ENCODE measurements at regions not wholly inside any gene's neighbourhood (a gene's known extent, or its start where the extent isn't known, plus 50 kb on each side); places are given as distances from the start of the nearest gene placed in this dataset.

DNA sequence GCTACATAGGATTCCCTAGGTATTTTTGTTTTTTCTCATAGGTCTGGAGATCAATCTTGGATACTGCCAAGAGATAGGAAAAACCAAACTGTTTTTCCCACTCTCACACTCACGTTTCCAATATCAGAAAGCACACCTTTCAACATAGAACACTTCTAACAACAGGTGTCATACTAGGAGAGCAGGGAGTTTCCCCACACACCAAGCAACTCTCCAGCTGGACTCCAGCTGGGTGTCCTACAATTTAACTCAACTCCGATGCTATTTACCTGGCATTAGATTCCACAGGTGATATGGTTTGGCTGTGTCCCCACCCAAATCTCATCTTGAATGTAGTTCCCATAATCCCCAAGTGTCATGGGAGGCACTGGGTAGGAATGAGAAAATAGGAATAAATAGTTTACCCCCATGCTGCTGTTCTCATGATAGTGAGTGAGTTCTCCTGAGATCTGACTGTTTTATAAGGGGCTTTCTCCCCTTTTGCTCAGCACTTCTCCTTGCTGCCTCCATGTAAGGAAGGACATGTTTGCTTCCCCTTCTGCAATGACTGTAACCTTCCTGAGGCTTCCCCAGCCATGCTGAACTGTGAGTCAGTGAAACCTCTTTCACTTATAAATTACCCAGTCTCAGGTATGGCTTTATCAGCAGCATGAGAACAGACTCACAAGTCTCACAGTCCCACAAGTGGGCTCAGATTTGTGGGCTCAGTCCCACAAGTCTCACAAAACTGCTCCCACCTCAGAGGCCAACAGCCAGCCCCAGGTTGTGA lies 354.5 kb upstream of the THBS1 start:
- DNase-seq (ENCODE audit: low read depth in 1 of 2, low spot score in 2 of 2) (no peak), FAIRE-seq (no peak)
- Histone ChIP-seq H3K56ac (replicated peaks; ENCODE audit: insufficient read length, low read depth, low read length) (no peak overlapping the region), H3K79me1 (ENCODE audit: low read depth, low read length) (no peaks in the 10 kb centered on the region), H3K4ac (replicated peaks; ENCODE audit: insufficient read length, low read depth, low read length) (no peak overlapping the region), H2BK15ac (ENCODE audit: low read length) (no peak overlapping the region), H2BK5ac (ENCODE audit: low read depth, low read length) (no peak overlapping the region), H3K23ac (ENCODE audit: insufficient read length) (no peak overlapping the region), H3K18ac (ENCODE audit: extremely low read depth, low read length) (no peak overlapping the region), H2BK120ac (replicated peaks; ENCODE audit: low read depth, low read length) (no peak overlapping the region), H3K4me2 (ENCODE audit: insufficient read depth in 1 of 2, low read depth in 2 of 2, low read length in 2 of 2) (no peak overlapping the region), H3K4me1 (replicated peaks in 1 of 4; ENCODE audit: control insufficient read depth in 3 of 4, insufficient read depth in 4 of 4, low read length in 3 of 4) (peaks cover 0 to 9% (median 0%) of the 10 kb centered on the region in 4 experiments; a peak in 1 of 7 replicates), H2AK5ac (ENCODE audit: low read depth, low read length) (no peak overlapping the region), H4K91ac (replicated peaks; ENCODE audit: insufficient read length, low read length) (no peak overlapping the region), H3K9me3 (ENCODE audit: insufficient read depth in 2 of 2, low read depth in 1 of 2, low read length in 1 of 2) (no peaks in the 10 kb centered on the region), H3K27ac (ENCODE audit: low read depth, low read length) (no peak overlapping the region), H3K23me2 (ENCODE audit: low read depth, low read length) (no peaks in the 10 kb centered on the region), H2BK12ac (ENCODE audit: low read depth, low read length) (no peak overlapping the region), H3K14ac (ENCODE audit: insufficient read length) (no peak overlapping the region), H2AFZ (ENCODE audit: low read length) (peak overlapping the region; percentile 29; the same call in 1 of the 2 replicates), H3K4me3 (ENCODE audit: extremely low read depth in 1 of 4, insufficient read depth in 2 of 4, low read depth in 3 of 4, low read length in 4 of 4) (no peak overlapping the region), H3K9ac (replicated peaks in 1 of 4; ENCODE audit: extremely low read depth in 1 of 4, low read depth in 3 of 4, low read length in 3 of 4) (no peak overlapping the region), H4K5ac (ENCODE audit: insufficient read length, low read depth, low read length) (no peak overlapping the region), H3K36me3 (ENCODE audit: control insufficient read depth in 2 of 4, insufficient read depth in 4 of 4, low read length in 3 of 4) (no peaks in the 10 kb centered on the region), H3K27me3 (replicated peaks in 1 of 4; ENCODE audit: control insufficient read depth in 3 of 4, extremely low read depth in 1 of 4, insufficient read depth in 3 of 4, low read length in 3 of 4) (no peaks in the 10 kb centered on the region), H4K8ac (ENCODE audit: extremely low read depth, insufficient read depth, low read length) (no peak overlapping the region), H3K79me2 (ENCODE audit: control insufficient read depth in 1 of 2, insufficient read depth in 2 of 2, low read length in 2 of 2) (no peaks in the 10 kb centered on the region), H2BK20ac (ENCODE audit: low read length) (peak overlapping the region; percentile 32; the same call in 1 of the 2 replicates), H4K20me1 (replicated peaks in 1 of 2; ENCODE audit: control insufficient read depth in 1 of 2, insufficient read depth in 2 of 2, low read length in 2 of 2) (no peaks in the 10 kb centered on the region)
- CTCF ChIA-PET (ENCODE audit: partially characterized antibody): no interaction called here
- POLR2A ChIA-PET (ENCODE audit: partially characterized antibody): interaction anchor here (1.1 kb wide), 1 partner anchor 354 kb away, joined by 3 read pairs; the partner anchor contains the start of gene THBS1
- WGBS, 2 experiments (ENCODE audit: extremely low coverage in 1 of 2, insufficient coverage in 1 of 2, insufficient read length in 1 of 2, insufficient replicate concordance in 2 of 2, low coverage in 1 of 2, low lambda C conversion rate in 2 of 2, missing lambda C conversion rate in 1 of 2): 85% methylated on average over 2 of the region's 2 CpGs; no CpG with 5 or more reads in 1 of the 2 experiments
- TF ChIP-seq ZNF274 (IDR thresholded peaks at IDR 0.05; ENCODE audit: borderline replicate concordance, extremely low read depth, low read length) (no peak), SAP30 (IDR thresholded peaks at IDR 0.05; ENCODE audit: insufficient read depth, insufficient replicate concordance, low read length) (no peak), BRCA1 (IDR thresholded peaks at IDR 0.05; ENCODE audit: low read depth, low read length) (no peak), KDM1A (IDR thresholded peaks at IDR 0.05; ENCODE audit: borderline replicate concordance, low read length) (no peak), SP4 (IDR thresholded peaks at IDR 0.05; ENCODE audit: low read length) (no peak), CHD2 (IDR thresholded peaks at IDR 0.05; ENCODE audit: low read length) (no peak), RAD21 (IDR thresholded peaks at IDR 0.05 in 1 of 2, conservative IDR thresholded peaks at IDR 0.05 in 1 of 2; ENCODE audit: low read depth in 2 of 2, low read length in 2 of 2) (no peak), POLR2AphosphoS5 (IDR thresholded peaks at IDR 0.05; ENCODE audit: low read depth, low read length) (no peak), CEBPB (IDR thresholded peaks at IDR 0.05; ENCODE audit: low read depth, low read length) (no peak)
- TF ChIP-seq, protein P1, sequence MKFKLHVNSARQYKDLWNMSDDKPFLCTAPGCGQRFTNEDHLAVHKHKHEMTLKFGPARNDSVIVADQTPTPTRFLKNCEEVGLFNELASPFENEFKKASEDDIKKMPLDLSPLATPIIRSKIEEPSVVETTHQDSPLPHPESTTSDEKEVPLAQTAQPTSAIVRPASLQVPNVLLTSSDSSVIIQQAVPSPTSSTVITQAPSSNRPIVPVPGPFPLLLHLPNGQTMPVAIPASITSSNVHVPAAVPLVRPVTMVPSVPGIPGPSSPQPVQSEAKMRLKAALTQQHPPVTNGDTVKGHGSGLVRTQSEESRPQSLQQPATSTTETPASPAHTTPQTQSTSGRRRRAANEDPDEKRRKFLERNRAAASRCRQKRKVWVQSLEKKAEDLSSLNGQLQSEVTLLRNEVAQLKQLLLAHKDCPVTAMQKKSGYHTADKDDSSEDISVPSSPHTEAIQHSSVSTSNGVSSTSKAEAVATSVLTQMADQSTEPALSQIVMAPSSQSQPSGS (IDR thresholded peaks at IDR 0.05; ENCODE audit: low read length): no peak
- TF ChIP-seq, protein P2, sequence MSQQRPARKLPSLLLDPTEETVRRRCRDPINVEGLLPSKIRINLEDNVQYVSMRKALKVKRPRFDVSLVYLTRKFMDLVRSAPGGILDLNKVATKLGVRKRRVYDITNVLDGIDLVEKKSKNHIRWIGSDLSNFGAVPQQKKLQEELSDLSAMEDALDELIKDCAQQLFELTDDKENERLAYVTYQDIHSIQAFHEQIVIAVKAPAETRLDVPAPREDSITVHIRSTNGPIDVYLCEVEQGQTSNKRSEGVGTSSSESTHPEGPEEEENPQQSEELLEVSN (IDR thresholded peaks at IDR 0.05): no peak
